Fibroblast of lung (primary cell): ENCODE measurements at regions not wholly inside any gene's neighbourhood (a gene's known extent, or its start where the extent isn't known, plus 50 kb on each side); places are given as distances from the start of the nearest gene placed in this dataset.

Experiments
- CTCF ChIP-seq, 2 donors: IDR thresholded peaks in 1 of 2; conservative IDR thresholded peaks in 1 of 2; 1 replicate in 1 of 2; 2 replicates in 1 of 2; pipeline ENCODE4 v1.5.1; 2011 to 2012; ENCODE audit warnings: low read length in 2 of 2, control low read depth in 1 of 2, inconsistent platforms in 1 of 2, low read depth in 1 of 2, mild to moderate bottlenecking in 1 of 2
- EZH2 ChIP-seq: IDR thresholded peaks from 2 replicates; pipeline ENCODE4 v1.5.1; 2012; ENCODE audit warnings: low read length, control low read depth, mild to moderate bottlenecking; ENCODE audit errors: missing control alignments

GRCh38 chr7:32194537-32194936 is 124.3 kb upstream of the PDE1C start:
- TF ChIP-seq CTCF (conservative IDR thresholded peaks at IDR 0.05 in 1 of 2, IDR thresholded peaks at IDR 0.05 in 1 of 2; ENCODE audit: low read depth in 1 of 2, low read length in 2 of 2): no peak
- TF ChIP-seq EZH2: no peak
